ENCODE measurements at regions not wholly inside any gene's neighbourhood (a gene's known extent, or its start where the extent isn't known, plus 50 kb on each side); places are given as distances from the start of the nearest gene placed in this dataset.
A peak's percentile ranks its signal among the peaks of the same experiment; 100 is the strongest.

DNA sequence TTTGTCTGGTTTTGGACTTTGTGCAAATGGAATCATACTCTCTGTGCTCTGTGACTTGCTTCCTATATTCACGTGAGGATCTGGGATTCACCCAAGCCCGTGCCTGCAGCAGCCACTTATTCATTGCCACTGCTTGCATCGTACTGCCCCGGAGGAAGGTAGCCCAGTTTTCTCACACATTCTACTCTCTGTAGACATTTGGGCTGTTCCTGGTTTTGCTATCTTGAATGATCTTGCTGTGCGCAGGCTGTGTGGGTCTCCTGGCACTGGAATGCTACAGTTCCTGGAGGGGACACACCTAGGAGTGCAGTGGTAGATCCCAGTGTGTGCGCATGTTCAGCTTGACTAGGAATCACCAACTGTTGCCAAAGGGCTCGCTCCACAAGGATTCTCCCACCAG, 99.2 kb upstream of the BOD1 start:
- no peak for DNase-seq (ENCODE audit: extremely low read depth in 1 of 11, low read depth in 9 of 11, low spot score in 4 of 11)

GRCh38 chr5:173716058-173716682, 99.7 kb upstream of the BOD1 start:
- DNase-seq (ENCODE audit: extremely low read depth in 1 of 11, low read depth in 9 of 11, low spot score in 4 of 11) = no peak

DNA sequence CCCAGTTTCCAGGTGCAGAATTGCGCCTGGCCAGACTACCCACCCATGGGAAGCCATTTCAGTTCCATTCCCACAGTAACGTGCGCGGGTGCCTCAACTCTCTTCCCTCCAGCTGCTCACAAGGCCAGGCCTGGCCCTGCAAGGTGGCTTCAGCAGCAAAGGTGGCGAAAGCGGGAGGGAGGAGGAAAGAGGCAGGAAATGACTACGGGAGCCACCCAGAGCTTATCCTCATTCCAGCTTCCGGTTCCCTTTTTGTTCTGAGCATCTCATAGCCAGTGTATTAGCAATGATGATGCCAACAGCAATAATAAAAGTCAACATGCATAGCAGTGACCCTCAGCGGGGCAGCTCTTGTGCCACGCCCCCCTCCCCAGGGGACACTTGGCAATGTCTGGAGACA, 101.5 kb upstream of the BOD1 start:
- DNase-seq (ENCODE audit: extremely low read depth in 1 of 11, low read depth in 9 of 11, low spot score in 4 of 11) = no peak

DNA sequence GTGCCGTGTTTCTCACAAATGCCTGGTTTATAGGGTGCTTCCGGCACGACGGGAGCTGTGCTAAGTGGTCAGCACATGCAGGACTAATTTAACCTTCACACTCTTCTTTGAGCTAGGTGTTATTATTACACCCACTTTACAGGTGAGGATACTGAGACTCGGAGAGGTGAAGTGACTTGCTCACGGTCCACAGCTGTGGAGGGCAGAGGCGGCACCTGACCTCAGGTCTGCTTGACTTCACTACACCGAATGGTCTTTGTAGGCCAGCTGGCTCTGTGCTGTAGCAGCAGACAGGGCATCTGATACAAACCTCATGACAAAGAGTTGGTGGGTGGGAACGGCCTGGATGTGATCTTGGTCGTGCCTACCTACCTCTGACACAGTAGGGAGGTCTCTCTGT, 102.0 kb upstream of the BOD1 start:
- no peak for DNase-seq (ENCODE audit: extremely low read depth in 1 of 11, low read depth in 9 of 11, low spot score in 4 of 11)

- peak in 1 of 11 donors; percentile 61 for DNase-seq (ENCODE audit: extremely low read depth in 1 of 11, low read depth in 9 of 11, low spot score in 4 of 11)
Measured at GRCh38 chr5:173719731-173720082, 103.3 kb upstream of the BOD1 start.

DNA sequence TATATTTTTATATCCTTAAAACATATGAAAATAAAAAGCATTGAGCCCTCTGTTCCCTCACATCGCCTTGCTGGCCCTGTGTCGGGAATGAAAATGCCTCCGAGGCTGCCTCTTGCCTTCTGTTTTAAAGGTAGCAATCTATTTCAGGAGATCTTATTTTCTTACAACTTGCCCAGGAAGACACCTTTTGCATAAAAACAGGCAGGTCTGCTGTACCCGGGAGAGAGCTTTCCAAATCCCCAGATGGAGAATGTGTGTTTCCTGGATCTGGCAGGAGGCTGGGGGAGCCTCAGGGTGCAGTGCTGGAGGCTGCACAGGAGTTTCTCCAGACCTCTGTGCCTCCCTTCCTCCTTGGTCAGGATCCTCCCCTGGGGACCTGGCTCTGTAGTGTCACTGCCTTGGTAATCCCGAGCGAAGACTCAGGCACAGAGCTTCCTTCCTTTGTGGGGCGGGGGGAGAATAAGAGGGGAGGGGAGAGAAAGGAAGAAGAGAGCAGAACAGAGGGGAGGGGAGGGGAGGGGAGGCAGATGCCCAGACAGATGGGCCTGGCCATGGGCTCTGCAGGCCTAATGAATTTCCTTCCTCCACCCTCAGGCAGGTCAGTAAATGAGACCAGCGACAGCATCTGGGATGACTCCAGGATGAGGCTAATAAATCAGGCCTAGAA, 104.0 kb upstream of the BOD1 start:
- DNase-seq (ENCODE audit: extremely low read depth in 1 of 11, low read depth in 9 of 11, low spot score in 4 of 11) = no peak

DNA sequence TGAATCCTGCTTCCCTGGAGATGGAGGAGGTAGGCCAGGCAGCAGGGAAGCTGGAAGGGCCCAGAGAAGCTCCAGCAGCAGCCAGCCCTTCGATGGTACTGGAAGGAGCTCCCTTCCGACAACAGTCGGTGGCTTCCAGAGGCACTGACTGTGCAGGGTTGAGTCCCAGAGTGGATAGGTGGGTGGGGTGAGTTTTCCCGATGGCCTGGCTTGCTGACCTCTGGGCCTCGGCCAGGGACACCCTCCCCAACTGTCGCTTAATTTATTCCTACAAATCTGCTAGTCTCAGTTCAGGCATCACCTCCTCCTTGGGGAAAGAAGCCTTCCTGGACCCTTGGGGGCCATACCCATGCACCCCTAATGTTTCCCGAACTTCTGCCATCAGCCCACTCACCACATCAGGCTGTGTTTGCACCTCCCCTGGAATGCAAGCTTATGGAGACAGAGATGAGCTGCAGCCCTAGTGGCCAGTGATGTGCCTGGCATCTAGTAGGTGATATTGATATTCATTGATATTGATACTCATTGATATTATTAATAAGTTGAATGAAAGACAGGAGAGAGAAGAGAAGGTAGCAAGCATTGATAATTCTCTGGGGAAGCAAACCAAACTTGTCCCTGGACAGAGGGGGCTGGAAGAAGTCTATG, 104.6 kb upstream of the BOD1 start:
- no peak for DNase-seq (ENCODE audit: extremely low read depth in 1 of 11, low read depth in 9 of 11, low spot score in 4 of 11)

DNA sequence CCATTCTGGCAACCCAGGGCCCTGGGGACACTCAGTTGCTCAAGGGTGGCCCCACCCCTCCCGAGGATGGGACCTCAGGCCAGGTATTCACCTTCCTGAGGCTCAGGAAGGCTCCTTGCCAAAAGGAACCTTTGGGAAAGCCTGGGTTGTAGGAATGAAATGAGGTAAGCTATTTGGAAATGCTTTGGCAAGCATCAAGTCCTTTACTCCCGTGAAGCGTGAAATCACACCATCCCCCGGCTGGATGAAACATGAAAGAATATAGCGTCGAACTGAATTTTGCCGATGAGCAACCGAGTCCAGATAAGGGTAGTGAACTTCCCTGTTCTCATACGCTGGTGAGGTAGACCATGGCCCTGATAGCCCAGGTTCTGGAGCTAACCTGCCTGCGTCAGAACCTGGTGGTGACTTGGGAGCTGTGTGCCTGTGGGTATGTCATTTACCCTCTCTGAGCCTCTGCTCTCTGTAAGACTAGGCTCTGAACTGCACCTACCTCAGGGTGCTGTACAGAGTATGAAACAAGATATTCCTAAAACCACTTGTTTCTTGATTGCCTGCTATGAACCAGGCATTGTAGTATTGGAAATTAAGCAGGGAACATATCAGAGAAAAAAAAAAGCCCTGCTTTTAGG, 105.3 kb upstream of the BOD1 start:
- no peak for DNase-seq (ENCODE audit: extremely low read depth in 1 of 11, low read depth in 9 of 11, low spot score in 4 of 11)

DNA sequence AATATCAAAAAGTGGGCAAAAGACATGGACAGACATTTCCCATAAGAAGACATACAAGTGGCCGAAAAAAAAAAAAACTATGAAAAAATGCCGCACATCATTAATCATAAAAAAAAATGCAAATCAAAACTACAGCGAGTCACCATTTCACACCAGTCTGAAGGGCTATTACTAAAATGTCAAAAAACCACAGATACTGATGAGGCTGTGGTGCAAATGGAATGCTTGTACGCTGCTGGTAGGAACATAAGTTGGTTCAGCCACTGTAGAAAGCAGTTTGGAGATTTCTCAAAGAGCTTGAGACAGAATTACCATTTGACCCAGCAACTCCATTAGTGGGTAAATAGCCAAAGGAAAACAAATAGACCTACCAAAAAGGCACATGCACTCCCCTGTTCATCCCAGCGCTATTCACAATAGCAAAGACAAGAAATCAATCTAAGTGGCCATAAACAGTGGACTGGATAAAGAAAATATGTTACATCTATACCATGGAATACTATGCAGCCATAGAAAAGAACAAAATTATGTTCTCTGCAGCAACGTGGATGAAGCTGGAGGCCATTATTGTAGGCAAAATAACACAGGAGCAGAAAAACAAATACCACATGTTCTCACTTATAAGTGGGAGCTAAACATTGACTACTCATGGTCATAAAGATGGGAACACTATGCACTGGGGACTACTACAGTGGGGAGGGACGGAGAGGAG, 110.6 kb upstream of the BOD1 start:
- no peak for DNase-seq (ENCODE audit: extremely low read depth in 1 of 11, low read depth in 9 of 11, low spot score in 4 of 11)

- DNase-seq (ENCODE audit: extremely low read depth in 1 of 11, low read depth in 9 of 11, low spot score in 4 of 11) = no peak
Measured at GRCh38 chr5:173727839-173728778, 111.7 kb upstream of the BOD1 start.

DNA sequence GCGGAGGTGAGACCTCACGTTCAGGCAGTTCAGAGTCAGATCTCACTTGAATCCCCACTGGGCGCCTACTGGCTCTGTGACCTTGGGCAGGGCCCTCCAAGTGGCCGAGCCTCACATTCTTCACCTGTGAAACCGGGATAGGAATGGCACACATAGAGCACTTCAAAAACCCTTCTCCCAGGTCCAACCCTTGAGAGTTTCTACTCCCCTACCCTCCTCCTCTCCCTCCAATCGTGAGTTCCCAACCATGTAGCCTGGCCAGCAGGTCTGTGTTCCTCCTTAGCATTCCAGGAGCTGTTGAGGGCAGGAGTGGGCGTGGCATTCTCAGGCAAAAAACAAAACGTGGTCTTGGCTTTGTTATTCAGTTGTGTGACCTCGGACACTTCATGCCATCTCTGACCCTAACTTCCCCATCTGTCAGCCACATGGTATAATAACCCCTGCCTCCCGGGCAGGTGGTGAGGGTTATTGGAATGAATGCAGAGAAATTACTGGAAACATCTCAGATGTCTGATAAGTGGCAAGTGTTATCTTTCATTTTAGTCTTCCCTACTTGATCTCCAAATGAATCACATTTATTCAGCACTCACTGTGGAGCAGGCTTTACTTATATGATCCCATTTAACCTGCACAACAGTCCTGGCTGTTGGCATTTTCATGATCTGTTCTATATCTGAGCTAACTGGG, 112.8 kb upstream of the BOD1 start:
- no peak for DNase-seq (ENCODE audit: extremely low read depth in 1 of 11, low read depth in 9 of 11, low spot score in 4 of 11)

GRCh38 chr5:173730632-173731298, 114.3 kb upstream of the BOD1 start:
- no peak for DNase-seq (ENCODE audit: extremely low read depth in 1 of 11, low read depth in 9 of 11, low spot score in 4 of 11)

- DNase-seq (ENCODE audit: extremely low read depth in 1 of 11, low read depth in 9 of 11, low spot score in 4 of 11) = no peak
Measured at GRCh38 chr5:173733021-173733420, 116.6 kb upstream of the BOD1 start.

DNA sequence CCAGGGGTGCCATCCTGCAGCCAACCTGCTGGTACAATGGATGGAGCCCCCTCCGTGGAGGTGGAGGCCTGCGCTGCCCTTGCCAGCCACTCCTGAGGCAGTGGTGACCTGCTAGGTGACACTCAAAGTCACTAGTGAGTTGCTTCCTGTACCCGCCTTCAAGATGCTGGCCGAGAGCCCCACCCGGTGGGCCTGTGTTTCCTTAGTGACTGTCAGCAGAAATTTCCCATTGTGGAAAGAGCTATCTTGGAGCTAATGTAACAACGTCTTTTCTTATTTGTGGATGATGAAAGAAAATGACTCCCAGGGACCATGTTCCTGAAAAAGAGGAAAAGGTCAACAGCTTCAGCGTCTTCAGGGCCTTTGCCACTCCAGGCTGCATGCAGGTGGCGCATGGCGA, 117.0 kb upstream of the BOD1 start:
- no peak for DNase-seq (ENCODE audit: extremely low read depth in 1 of 11, low read depth in 9 of 11, low spot score in 4 of 11)

GRCh38 chr5:173733831-173734501, 117.5 kb upstream of the BOD1 start:
- no peak for DNase-seq (ENCODE audit: extremely low read depth in 1 of 11, low read depth in 9 of 11, low spot score in 4 of 11)

- DNase-seq (ENCODE audit: extremely low read depth in 1 of 11, low read depth in 9 of 11, low spot score in 4 of 11) = no peak
Measured at GRCh38 chr5:173734716-173735115, 118.3 kb upstream of the BOD1 start.

DNA sequence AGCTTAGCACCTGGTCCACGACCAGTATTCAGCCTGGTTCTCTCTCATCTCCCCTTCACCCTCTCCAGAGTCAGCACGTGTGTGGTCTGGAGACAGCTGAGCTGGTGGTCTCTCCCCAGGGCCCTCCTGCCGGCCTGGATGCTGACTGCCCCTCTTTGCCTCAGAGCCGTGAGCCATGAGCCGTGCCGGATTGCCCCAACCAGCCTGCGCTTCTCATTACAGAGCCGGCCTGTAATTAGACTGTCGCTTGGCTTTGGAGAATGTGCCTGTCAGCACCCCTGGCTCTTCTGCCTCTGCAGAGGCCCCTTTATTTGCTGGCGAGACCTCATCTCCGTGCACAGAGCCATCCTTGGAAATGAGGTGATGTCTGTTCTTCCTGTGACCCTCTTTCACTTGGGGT, 118.7 kb upstream of the BOD1 start:
- no peak for DNase-seq (ENCODE audit: extremely low read depth in 1 of 11, low read depth in 9 of 11, low spot score in 4 of 11)
